ENCODE measurements at regions not wholly inside any gene's neighbourhood (a gene's known extent, or its start where the extent isn't known, plus 50 kb on each side); places are given as distances from the start of the nearest gene placed in this dataset.

DNA sequence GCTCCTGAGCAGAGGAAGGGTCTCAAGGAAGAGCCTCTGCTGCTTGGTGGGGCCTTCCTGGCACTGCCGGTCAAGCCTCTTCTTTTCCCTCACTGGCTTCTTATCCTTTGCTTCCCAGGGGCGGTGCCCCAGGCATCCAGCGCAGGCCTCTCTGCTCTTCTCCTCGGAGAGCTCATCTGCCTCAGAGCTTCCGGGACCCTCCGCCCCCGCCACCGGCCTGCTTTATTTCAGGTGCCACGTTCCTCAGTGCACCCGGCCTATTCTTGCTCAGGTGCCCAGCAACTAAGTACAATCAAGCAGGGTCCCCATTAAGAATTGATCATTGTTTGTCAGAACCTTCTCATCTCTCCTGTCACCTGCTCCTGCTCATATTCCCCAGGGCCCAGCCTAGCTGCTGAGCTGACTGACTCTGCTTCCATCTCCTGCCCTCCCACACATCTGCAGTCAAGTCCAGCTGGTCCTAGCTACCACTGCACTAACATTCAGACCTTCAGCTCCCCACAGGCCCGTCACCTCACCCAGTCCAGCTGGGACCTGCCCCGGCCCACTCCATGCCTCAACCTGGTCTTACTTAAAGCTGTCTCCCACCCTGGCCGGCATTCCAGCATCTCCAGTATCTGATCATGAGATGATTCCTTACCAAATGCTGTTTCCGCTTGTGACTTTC lies 114.3 kb upstream of the BOD1 start:
- BruUV-seq (replicated peaks), result no TSS peak
- ChIA-PET POLR2A (no interaction called here), CTCF (no interaction called here)
- no peak overlapping the region for H3K4me3 Mint-ChIP-seq (ENCODE audit: unreplicated experiment)
- peaks cover 8% of the 10 kb centered on the region for H3K4me1 Mint-ChIP-seq (ENCODE audit: insufficient read depth, unreplicated experiment)
- no peaks in the 10 kb centered on the region for H3K36me3 Mint-ChIP-seq (ENCODE audit: insufficient read depth, unreplicated experiment)
- DNase-seq (ENCODE audit: unreplicated experiment), result no peak
- H3K9me3 Mint-ChIP-seq (ENCODE audit: unreplicated experiment), result peaks cover 1% of the 10 kb centered on the region
- intact Hi-C loops (cut with micrococcal nuclease), result no loop called here
- no peak overlapping the region for H3K27ac Mint-ChIP-seq (ENCODE audit: low read depth, unreplicated experiment)
- no peaks in the 10 kb centered on the region for H3K27me3 Mint-ChIP-seq (ENCODE audit: insufficient read depth, unreplicated experiment)
- TF ChIP-seq, protein P1, sequence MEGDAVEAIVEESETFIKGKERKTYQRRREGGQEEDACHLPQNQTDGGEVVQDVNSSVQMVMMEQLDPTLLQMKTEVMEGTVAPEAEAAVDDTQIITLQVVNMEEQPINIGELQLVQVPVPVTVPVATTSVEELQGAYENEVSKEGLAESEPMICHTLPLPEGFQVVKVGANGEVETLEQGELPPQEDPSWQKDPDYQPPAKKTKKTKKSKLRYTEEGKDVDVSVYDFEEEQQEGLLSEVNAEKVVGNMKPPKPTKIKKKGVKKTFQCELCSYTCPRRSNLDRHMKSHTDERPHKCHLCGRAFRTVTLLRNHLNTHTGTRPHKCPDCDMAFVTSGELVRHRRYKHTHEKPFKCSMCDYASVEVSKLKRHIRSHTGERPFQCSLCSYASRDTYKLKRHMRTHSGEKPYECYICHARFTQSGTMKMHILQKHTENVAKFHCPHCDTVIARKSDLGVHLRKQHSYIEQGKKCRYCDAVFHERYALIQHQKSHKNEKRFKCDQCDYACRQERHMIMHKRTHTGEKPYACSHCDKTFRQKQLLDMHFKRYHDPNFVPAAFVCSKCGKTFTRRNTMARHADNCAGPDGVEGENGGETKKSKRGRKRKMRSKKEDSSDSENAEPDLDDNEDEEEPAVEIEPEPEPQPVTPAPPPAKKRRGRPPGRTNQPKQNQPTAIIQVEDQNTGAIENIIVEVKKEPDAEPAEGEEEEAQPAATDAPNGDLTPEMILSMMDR (IDR thresholded peaks at IDR 0.05; ENCODE audit: unreplicated experiment), result no peak

DNA sequence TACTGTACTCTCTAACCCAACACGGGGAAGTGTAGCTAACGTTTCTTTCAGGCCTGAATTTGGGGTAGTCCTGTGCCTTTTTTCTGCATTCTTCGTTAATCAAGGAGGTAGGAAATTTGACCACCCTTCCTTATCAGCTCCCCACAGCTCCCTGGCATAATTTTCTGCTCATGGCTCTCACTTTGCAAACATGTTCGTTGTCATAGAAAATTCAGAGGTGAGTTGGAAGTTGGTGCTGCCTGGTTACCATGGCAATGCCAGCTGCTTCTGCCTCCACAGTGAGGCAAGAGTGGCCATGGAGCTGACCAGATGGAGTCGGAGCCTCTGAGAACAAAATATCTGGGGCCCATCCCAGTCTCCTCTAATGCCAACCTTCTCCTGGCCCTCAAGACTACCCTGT lies 116.6 kb upstream of the BOD1 start:
- H3K9me3 Mint-ChIP-seq (ENCODE audit: unreplicated experiment), result no peaks in the 10 kb centered on the region
- intact Hi-C loops (cut with micrococcal nuclease), result no loop called here
- CTCF ChIA-PET, result interaction anchor here (0.7 to 1.5 kb wide), 4 partner anchors 13 to 317 kb away, joined by 3 read pairs; partner anchors contain the start of gene NSG2

DNA sequence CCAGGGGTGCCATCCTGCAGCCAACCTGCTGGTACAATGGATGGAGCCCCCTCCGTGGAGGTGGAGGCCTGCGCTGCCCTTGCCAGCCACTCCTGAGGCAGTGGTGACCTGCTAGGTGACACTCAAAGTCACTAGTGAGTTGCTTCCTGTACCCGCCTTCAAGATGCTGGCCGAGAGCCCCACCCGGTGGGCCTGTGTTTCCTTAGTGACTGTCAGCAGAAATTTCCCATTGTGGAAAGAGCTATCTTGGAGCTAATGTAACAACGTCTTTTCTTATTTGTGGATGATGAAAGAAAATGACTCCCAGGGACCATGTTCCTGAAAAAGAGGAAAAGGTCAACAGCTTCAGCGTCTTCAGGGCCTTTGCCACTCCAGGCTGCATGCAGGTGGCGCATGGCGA lies 117.0 kb upstream of the BOD1 start:
- no TSS peak for BruUV-seq (replicated peaks)
- no peak overlapping the region for H3K27ac Mint-ChIP-seq (ENCODE audit: low read depth, unreplicated experiment)
- ChIA-PET CTCF (interaction anchor here (0.7 to 1.5 kb wide), 3 partner anchors 13 to 312 kb away, joined by 3 read pairs; partner anchors contain the start of gene NSG2), POLR2A (no interaction called here)
- no peaks in the 10 kb centered on the region for H3K27me3 Mint-ChIP-seq (ENCODE audit: insufficient read depth, unreplicated experiment)
- no peaks in the 10 kb centered on the region for H3K36me3 Mint-ChIP-seq (ENCODE audit: insufficient read depth, unreplicated experiment)
- peaks cover 11% of the 10 kb centered on the region for H3K4me1 Mint-ChIP-seq (ENCODE audit: insufficient read depth, unreplicated experiment)
- DNase-seq (ENCODE audit: unreplicated experiment), result no peak
- TF ChIP-seq, protein P1 (IDR thresholded peaks at IDR 0.05; ENCODE audit: unreplicated experiment), result no peak
- intact Hi-C loops (cut with micrococcal nuclease), result no loop called here
- no peak overlapping the region for H3K4me3 Mint-ChIP-seq (ENCODE audit: unreplicated experiment)
- H3K9me3 Mint-ChIP-seq (ENCODE audit: unreplicated experiment), result no peaks in the 10 kb centered on the region

More for the DNA sequence above, 116.6 kb upstream of the BOD1 start:
- Mint-ChIP-seq H3K36me3 (ENCODE audit: insufficient read depth, unreplicated experiment) (no peaks in the 10 kb centered on the region), H3K4me3 (ENCODE audit: unreplicated experiment) (no peak overlapping the region), H3K4me1 (ENCODE audit: insufficient read depth, unreplicated experiment) (peaks cover 15% of the 10 kb centered on the region), H3K27me3 (ENCODE audit: insufficient read depth, unreplicated experiment) (no peaks in the 10 kb centered on the region), H3K27ac (ENCODE audit: low read depth, unreplicated experiment) (no peak overlapping the region)
- DNase-seq (ENCODE audit: unreplicated experiment), result no peak
- POLR2A ChIA-PET, result interaction anchor here (0.6 kb wide), 1 partner anchor 155 kb away, joined by 3 read pairs; the partner anchor contains the start of gene CPEB4
- no TSS peak for BruUV-seq (replicated peaks)
- TF ChIP-seq, protein P1 (IDR thresholded peaks at IDR 0.05; ENCODE audit: unreplicated experiment), result no peak

DNA sequence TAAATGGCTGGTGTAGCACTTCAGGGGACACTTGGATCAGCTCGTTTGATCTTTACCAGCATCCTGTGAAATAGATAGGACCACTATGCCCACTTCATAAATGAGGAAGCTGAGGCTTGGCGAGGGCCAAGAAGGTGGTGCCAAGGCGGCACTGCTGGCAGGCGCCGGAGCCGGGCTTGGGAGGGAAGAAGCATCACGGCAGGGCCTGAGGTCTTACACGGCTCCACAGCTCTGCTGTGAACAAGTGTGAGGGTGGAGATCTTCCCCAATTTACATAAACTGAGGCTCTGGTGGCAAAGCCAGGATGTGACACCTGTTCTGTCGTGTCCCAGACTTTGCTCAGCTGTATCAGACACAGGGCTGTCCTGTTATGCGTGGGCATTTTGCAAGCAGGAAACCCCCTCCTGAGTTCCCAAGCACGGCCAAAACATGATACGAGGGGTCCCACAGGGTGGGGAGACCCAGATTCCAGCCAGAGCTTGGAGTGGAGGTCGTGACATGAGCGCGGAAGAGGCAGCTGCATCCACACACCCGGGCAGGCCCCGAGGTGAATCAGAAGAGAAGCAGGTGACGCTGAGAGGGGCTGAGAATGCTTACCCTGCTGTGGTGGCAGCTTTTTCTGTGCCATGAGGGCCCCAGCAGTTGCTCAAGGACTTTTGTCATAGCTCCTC lies 117.5 kb upstream of the BOD1 start:
- no peak overlapping the region for H3K4me3 Mint-ChIP-seq (ENCODE audit: unreplicated experiment)
- H3K27me3 Mint-ChIP-seq (ENCODE audit: insufficient read depth, unreplicated experiment), result no peaks in the 10 kb centered on the region
- BruUV-seq (replicated peaks), result no TSS peak
- H3K27ac Mint-ChIP-seq (ENCODE audit: low read depth, unreplicated experiment), result no peak overlapping the region
- DNase-seq (ENCODE audit: unreplicated experiment), result no peak
- H3K36me3 Mint-ChIP-seq (ENCODE audit: insufficient read depth, unreplicated experiment), result no peaks in the 10 kb centered on the region
- intact Hi-C loops (cut with micrococcal nuclease), result no loop called here
- ChIA-PET POLR2A (no interaction called here), CTCF (interaction anchor here (1.5 kb wide), 2 partner anchors 116 to 311 kb away, joined by 3 read pairs; partner anchors contain the start of gene NSG2)
- TF ChIP-seq, protein P1 (IDR thresholded peaks at IDR 0.05; ENCODE audit: unreplicated experiment), result no peak
- peaks cover 8% of the 10 kb centered on the region for H3K4me1 Mint-ChIP-seq (ENCODE audit: insufficient read depth, unreplicated experiment)
- H3K9me3 Mint-ChIP-seq (ENCODE audit: unreplicated experiment), result no peaks in the 10 kb centered on the region
